ENCODE measurements at regions not wholly inside any gene's neighbourhood (a gene's known extent, or its start where the extent isn't known, plus 50 kb on each side); places are given as distances from the start of the nearest gene placed in this dataset.
"Not testable (repeated sequence)": the region's sequence is repeated elsewhere in the genome, so short reads cannot be mapped to it uniquely, and the experiment has no call there.

DNA sequence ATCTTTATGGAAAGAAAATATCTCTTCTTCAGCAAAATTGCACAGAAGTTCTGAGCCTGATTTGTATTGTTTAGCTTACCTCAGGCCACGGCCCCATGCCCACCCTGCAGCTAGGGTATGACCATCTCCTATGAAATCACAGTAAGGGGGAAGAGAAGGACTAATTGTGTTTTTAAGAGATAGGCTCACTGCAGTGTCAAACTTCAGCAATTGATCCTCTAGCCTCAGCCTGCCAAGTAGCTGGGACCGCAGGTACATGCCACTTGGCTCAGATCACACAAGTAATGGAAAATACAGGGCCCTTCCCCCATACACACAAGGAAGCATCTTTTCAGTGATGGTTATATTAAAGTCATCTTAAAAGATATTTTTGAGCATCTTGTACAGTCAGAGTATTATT is 60.0 kb downstream of the DMAC1 start:
- no peak for DNase-seq

DNA sequence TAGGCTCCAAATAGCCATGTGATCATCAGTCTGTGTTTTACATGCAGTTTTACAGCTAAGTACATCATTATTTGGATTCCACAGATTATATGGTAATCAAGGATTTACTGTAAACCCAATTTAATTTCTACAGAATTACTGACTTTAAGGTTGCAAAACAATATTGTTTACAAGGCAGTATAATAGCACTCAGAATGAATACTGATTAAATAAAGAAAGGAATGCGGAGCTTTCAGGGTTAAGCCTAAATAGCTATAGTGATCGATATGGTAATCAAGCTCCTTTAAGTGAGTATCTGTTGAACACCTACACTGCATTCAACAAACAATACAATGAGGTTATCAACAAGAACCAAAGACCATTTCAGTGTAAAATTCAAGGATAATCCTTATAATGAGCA is 64.3 kb downstream of the DMAC1 start:
- no peak for DNase-seq

DNA sequence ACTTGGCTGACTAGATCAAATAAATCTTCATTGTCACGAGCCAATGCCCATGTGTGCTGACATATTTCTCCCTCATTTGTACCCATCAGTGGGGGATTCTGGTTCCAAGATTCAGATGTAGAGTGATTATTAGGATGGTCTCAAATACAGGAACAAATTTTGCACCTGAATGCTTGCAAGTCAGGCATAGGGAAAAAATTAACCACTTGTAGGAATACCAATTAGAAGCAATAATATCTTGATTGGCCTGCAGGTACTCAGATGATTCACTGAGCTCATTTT is 69.5 kb downstream of the DMAC1 start:
- DNase-seq, result no peak

DNA sequence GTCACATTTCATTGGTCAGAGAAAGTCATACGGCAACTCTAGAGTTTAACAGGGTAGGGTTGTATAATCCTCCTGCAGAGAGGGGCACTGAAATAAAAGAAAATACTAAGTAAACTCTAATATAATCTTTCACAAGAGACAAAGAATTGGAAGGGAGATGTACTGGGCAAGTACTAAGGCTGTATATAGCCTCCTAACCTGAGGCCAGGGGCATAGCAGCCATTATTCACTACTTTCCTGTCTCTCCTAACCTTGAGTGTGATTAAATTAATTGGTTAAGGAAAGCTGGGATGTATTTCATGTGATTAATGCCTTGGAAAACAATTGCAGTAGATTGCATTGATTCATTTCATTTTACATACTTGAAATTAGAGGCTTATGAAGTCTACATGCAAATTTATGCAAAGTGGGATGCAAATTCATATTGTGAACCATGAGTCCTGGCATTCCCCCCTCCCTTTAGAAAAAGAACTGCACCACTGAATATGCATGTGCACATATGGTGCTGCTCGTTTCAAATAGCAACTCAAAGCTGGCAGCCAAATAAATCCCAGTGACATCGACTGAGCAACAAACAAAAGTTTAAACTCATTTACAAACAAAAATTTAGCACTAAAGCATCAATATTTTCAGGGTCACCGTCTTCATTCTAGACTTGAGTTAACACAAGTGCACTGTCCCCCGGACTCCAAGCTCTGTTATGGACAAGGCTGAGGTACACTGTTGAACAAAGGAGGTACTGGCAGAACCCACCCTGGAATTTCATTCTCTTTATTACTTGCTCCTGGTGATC is 70.0 kb downstream of the DMAC1 start:
- DNase-seq, result no peak

DNA sequence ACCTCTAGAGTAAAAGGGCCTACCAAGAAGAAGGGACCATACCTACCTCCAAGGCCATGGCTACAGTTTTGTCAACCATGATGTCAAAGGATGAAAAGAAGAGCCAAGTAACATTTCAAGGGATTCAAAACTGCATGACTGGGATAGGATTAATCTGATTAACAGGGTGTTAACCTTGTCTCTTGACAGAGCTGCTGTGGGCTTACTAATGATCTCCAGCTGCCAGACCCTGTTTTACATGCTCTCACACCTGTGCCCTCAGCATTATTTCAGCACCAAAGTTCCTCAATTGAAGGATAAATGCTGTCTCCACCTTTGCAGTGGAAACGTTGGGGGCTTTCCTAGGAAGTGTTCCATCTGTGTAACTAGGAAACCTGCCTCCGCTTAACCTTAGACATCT is 78.3 kb downstream of the DMAC1 start:
- DNase-seq, result no peak

DNA sequence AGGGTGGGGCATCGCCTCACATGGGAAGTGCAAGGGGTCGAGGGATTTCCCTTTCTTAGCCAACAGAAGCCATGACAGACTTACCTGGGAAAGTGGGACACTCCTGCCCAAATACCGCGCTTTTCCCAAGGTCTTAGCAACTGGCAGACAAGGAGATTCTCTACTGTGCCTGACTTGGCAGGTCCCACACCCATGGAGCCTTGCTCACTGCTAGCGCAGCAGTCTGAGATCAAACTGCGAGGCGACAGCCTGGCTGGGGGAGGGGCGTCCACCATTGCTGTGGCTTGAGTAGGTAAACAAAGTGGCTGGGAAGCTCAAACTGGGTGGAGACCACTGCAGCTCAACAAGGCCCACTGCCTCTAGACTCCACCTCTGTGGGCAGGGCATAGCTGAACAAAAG is 86.5 kb downstream of the DMAC1 start:
- not testable (repeated sequence) for DNase-seq

DNA sequence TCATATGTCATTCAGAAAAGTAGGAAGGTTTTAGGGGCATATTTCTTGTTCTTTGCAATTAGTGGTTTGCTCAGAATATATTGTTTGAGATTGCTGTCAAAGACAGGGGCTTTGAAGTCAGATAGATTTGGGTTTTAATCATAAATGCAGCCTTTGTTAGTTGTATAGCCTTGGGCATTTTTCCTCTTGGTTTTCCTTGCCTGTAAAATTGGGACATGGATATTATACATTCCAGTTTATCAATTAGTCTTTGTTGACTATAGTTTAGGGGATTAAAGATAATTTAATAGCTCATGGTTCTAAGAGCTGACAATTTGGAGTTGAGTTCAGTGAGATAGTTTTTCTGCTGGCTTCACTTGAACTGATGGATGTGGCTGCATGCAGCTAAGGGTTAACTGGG is 88.9 kb downstream of the DMAC1 start:
- no peak for DNase-seq

DNA sequence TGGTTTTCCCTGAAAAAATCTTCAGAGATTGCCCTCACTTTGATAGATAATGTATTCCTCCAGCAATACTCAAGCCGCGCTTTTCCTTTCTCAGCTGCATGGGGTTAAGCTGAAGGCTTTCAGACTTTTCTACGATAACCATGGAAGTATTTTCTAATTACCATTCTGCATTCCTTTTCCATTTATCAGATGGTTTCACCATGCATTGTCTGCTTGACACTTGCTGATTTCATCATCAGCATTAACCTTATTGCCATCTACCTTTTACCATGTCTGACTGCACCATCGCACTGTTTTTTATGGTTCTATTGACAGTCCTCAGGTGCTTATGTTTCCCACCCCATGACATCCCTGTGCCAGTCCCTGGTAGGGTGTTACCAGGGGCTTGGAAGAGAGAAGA is 91.6 kb downstream of the DMAC1 start:
- no peak for DNase-seq

DNA sequence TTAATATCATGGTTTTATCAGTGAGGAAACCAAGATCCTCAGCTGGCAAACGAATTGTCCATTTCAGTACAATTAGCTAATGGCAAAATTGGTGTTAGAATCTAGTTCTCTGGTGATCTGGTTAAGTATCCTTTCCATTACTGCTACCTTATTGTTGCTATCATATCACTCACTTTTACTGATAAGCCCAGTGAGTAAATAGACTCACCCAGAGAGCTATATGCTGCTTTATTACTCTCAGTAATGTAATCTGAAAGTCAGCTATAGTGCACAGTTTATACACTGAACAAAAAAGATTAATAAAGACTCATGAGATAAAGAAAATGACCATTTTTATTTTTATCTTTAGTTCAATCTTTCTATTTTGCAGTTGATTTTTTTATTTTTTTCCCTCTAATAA is 95.0 kb downstream of the DMAC1 start:
- no peak for DNase-seq

DNA sequence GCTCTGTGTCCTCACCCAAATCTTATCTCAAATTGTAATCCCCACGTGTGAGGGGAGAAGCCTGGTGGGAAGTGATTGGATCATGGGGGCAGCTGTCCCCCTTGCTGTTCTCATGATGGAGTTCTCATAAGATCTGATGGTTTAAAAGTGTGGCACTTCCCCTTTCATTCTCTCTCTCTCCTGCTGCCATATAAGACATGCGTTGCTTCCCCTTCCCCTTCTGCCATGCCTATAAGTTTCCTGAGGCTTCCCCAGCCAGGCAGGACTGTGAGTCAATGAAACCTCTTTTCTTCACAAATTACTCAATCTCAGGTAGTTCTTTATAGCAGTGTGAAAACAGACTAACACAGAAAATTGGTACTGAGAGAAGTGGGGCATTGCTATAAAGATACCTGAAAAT is 107.7 kb downstream of the DMAC1 start:
- no peak for DNase-seq

DNA sequence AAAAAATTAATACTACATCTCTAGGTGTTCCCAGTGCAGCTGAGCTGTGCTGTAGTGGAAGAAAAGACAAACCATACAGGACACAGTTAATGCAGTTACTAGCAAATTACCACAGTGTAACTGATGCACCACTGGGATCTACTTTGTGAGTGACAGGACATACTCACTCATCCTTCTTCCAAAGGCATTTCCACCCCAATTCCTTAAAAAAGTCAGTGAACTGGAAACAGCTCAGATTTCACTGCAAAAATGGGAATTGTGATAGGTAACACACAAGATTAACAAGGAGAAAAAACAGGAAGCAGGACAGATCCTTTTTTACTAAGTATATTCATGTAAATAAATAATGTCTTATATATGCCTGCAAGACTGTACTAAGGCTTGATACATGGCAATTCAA is 109.6 kb downstream of the DMAC1 start:
- no peak for DNase-seq

DNA sequence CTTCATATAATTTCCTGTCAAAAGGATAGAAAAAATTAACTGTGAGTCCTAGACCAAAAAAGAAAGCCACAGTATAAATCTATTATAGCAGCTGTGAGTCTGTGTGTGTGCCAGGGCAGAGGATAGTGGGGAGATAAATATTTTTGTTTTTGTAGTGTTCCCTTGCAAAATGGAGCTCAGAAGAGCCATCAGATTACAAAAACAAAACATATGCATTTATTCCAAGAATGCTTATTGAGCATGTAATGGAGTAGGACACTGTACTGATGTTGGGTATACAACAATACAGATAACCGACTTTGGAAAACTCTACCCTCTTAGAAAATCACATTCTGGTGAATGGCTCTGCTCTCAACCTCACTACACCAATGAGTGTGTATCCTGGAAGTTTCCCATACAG is 111.0 kb downstream of the DMAC1 start:
- DNase-seq, result no peak

DNA sequence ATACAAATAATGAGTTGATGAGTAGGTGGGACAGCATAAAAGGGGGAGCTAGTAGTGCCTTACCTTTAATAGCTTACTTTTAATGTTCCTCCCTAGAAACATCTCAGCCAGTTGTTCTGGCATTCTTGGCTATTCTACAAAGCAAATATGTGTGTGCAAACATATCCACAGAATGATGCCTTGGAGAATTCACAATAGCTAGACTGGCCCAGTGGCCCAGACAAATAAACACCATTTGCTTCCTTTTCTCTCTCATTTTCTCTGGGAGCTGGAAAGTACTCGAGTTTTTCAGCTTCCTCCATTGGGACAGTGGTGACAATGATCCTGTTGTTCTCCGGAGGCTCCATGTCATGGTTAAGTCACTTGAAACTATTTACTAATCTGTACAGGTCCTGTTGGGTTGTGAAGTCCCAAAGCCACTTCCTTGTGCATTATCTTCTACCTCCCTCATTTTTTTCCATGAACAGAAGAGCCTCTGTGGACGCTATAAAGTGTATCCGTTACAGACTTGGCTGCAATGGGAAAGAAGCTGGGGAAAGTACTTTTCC is 122.9 kb downstream of the DMAC1 start:
- DNase-seq, result peak; percentile 80

DNA sequence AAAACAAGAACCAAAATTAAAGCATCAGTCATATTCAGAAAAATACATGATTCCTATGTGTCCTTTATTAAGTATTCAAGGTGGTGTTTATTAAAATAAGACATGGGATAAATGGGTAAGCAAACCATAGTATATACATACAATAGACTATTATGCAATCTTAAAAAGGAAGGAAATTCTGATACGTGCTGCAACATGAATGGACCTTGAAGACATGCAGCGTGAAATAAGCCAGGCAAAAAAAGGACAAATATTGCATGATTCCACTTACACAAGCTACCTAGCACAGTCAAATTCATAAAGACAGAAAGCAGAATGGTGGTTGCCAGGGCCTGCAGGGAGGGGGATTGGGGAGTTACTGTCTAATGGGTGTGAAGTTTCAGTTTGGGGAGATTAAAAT is 127.7 kb downstream of the DMAC1 start:
- no peak for DNase-seq

DNA sequence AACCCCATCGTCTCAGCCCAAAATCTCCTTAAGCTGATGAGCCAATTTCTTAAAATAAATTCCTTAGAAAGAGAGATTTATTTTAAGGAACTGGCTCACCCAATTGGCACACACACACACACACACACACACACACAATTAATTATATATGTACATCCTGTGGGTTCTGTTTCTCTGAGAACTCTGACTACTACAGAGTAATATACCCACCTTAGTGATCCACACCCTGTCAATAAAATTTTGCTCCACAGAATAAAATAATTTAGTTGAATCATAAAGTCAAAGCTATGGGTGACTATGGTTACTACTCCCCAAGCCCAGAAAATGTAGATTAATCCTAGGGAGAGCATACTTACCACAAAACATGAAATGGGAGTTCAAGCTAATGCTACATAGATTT is 131.0 kb downstream of the DMAC1 start:
- no peak for DNase-seq

DNA sequence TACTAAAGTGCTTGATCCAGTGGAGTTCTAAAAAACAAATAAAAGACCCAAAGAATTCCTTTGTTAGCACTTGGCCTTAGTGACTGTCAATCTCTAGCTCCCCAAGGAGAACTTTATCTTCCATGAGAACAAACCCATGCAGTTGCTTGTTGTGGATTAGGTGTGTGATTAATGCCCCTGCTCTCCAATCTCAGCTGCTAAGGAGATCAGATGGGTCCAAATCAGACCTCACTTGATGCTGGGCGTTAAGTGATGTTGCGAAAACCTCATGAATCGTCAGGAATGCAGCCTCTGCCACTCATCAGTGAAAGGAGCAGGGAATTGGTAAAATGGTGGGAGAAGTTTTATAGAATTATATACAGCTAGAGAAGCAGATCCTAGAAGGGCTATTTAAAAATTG is 133.7 kb downstream of the DMAC1 start:
- DNase-seq, result no peak

DNA sequence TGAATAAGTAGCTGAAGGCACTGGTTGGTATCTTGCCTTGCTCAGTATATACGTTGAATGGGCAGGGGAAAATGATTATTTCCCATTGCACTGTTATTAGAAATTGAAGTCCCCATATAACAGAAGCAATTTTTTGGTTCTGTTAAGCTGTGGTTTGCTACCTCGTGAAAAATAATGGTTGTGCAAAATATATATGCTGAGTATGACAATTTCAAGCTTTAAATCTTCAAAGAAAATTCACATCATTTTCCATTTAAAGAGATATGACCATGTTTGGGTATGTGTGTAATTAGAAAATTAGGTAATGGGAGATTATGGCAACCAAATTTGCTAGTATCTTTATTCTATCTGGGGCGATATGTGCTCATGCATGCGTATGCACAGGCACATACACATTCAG is 139.8 kb downstream of the DMAC1 start:
- no peak for DNase-seq

DNA sequence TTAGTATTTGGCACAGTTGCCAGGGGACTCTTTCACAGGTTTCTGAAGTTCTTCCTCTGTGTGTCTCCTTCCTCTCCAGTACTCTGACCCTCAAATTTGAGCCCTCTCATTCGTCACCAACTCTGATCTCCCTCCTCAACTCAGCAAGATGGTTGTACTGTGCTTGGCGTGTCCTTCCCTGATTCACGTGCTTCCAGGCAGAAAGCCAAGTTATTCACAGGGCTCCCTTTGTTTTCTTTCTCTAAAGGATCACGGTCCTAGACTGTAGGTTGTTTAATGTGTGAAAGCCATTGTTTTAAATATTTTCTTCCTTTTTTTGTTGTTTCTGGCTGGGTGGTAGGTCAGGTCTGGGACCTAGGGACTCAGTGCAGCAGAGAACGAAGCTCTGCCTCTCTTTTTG is 142.9 kb downstream of the DMAC1 start:
- peak; percentile 27 for DNase-seq

DNA sequence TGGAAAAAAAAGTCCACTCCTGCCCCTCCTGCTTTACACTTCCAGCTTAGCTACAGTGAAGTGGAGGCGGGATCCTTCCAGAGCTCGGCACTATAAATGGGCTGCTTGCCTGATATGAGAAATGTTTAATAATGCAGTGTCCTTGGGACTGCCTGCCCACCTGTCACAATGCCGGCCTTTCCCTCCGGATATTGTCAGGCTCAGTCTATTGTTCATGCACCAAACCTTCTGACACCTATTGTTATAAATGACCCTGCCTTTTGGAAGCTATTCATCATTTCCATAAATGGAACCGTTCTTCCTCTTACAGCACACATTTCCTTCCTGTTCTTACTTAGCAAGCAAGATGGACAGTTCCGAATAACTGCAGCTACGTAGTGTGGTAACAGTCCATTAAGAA is 146.3 kb downstream of the DMAC1 start:
- no peak for DNase-seq

DNA sequence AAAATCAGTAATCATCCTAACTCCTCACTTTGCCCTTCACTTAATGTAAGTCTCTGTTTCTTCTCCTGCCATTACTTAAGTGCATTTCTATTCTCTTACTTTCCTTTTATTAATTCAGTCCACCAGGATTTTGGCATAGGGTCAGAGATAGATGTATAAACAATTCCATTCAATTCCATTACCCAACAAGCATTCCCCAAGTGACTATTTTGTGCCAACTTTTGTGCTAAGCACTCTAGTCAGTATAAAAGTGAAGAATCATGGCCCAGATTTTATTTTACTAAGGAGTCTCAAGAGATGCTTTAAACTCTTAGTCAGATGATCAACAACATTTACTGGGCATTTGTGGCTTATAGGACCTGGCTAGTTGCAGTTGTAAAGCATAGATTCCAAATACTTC is 159.3 kb downstream of the DMAC1 start:
- DNase-seq, result no peak

DNA sequence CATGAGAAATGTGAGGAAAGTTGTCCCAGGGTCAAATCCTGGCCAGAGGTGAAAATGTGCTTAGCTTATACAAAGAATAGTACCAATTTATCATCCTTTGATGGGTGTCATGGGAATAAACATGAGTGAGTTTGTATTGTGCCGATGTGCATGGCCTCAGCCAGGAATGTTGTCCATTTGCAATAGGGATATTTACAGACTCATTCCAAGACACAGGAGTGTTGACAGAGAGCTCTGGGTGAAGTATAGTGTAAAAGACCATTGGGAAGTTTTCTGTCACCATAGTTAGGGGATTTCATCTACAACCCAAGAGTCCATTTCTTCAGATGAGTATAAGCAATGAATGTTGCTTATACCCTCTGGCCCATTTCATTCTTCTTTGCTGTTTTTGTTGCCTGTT is 160.1 kb downstream of the DMAC1 start:
- no peak for DNase-seq

DNA sequence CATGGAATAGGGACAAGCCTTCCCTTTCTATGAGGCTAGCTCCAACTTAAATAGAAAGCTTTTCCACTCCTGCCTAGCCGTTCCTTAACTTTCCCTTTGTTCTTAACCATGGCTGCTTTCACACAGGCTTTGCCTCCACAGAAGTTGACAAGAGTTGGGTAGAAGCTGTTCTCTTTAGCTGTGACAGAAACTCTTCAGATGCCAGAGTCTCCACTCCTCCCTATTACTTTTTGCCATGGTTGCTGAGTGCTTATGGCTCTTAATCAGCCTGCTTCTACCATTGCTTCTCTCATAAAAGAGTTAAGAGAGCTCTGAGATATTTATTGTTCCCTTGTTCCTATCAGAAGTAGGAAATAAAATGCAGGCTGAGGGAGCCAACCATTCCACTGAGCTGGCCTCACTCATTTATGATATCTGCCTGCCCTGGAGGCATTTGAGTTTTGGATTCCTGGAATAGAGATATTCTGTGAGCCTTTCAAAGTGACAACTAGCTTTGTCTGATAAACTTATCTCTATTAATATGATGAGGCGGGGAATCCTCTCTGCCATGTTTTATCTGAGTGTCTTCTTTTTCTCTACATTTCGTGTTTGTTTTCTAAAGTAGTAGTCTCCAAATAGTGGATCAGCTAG is 162.6 kb downstream of the DMAC1 start:
- no peak for DNase-seq

DNA sequence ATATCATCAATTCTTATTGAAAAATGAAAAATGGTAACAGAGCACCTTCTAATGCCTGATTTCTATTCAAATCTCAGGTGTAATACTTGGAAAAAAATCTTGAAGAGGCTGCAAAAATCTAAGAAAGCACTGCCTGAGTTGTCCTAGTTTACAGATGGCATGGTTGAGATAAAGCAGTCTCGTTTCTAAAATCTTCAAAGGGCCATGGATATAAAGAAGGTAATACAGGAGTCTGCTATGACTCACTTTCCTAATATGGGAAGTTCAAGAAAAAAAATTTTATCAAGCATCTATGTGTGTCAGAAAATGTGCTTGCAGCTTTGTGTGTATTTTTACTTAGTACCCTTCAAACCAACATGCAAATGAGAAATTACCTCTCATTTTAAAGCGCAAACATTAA is 163.3 kb downstream of the DMAC1 start:
- no peak for DNase-seq

DNA sequence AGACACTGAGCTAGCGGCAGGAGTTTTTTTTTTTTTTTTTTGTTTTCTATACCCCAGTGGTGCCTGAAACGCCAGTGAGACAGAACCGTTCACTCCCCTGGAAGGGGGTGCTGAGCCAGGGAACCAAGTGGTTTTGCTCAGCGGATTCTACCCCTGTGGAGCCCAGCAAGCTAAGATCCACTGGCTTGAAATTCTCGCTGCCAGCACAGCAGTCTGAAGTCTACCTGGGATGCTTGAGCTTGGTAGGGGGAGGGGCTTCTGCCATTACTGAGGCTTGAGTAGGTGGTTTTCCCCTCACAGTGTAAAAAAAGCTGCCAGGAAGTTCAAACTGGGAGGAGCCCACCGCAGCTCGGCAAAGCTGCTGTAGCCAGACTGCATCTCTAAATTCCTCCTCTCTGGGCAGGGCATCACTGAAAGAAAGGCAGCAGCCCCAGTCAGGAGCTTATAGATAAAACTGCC is 173.0 kb downstream of the DMAC1 start:
- DNase-seq, result not testable (repeated sequence)

DNA sequence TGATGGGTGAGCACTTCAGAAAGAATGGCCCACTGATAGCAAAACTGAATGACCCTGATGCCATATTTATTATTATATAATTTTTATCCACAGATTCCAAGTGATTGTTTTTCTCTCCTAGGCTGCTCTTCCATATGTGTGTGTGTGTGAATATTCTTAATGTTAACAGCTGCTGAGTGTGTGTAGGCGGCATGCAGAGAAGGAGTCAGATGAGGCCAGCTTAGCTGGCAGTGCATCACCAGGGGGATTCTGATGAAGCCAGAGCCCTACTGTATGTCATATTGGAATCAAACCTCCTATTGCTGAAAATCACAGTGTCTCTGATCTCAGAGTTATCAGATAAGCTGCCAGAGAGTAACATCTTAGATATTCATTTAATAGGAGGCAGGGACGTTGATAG is 177.1 kb downstream of the DMAC1 start:
- no peak for DNase-seq
